ENCODE measurements at regions not wholly inside any gene's neighbourhood (a gene's known extent, or its start where the extent isn't known, plus 50 kb on each side); places are given as distances from the start of the nearest gene placed in this dataset.

DNA sequence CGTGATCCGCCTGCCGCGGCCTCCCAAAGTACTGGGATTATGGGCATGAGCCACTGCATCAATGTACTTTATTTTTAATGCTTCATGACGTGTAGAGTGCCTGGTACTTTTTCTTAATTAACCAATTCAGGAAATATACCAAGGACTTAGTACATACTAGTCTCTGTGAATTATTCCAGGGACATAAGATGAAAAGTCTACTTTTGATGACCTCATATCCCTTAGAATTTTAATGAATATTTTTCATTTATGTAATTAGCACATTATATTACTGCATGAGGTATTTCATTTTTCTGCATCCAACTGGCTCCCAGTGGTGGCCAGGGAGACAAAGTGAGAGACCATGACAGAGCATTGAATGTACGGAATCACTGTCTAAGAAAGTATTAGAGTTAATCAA, 577.7 kb upstream of the NOVA1 start:
- ATAC-seq (ENCODE audit: low read depth in 2 of 2), result no peak
- peaks cover 4 to 36% (median 8%) of the 10 kb centered on the region in 7 donors for H3K9me3 Mint-ChIP-seq

DNA sequence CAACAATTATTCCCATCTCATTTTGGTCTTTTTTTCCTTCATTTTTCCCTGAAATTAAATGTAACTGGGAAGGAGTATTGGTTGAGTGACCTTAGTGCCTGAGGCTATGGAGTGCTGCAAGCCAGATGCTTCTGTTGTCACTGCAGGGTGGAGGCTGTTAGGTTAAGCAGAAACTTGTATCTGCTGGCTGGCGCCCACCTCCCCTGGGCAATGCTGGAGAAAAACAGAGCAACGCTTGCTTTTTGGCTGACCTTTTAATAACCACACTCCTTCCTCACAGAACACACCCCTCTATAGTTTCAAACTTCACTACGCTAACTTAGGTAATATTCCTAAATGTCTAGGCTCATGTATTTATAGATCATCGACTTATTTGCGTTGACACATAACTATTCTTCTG, 583.5 kb upstream of the NOVA1 start:
- Mint-ChIP-seq H3K4me1 (no peaks in the 10 kb centered on the region), H3K27me3 (no peaks in the 10 kb centered on the region), H3K4me3 (no peak overlapping the region), H3K36me3 (no peaks in the 10 kb centered on the region), H3K27ac (no peak overlapping the region), H3K9me3 (peaks cover 0 to 42% (median 8%) of the 10 kb centered on the region in 7 donors)
- ATAC-seq (ENCODE audit: low read depth in 2 of 2) (no peak), DNase-seq (no peak)
- H3K4me3 ChIP-seq (ENCODE audit: low read depth, low read length), result no peak overlapping the region
- no peaks in the 10 kb centered on the region for H3K27me3 ChIP-seq (ENCODE audit: control insufficient read depth, insufficient read depth, low read length)
- H3K36me3 ChIP-seq (ENCODE audit: control insufficient read depth, insufficient read depth, low read length), result no peaks in the 10 kb centered on the region
- H3K4me1 ChIP-seq (ENCODE audit: control insufficient read depth, insufficient read depth, low read length, poor library complexity, severe bottlenecking), result no peaks in the 10 kb centered on the region
- H3K27ac ChIP-seq (ENCODE audit: insufficient read depth, low read length, poor library complexity, severe bottlenecking), result no peak overlapping the region
- peaks cover 3 to 5% of the 10 kb centered on the region in 2 experiments for H3K9me3 ChIP-seq (ENCODE audit: control insufficient read depth in 2 of 2, low read length in 2 of 2)

More for the DNA sequence above, 577.7 kb upstream of the NOVA1 start:
- no peak overlapping the region for H3K27ac ChIP-seq (ENCODE audit: insufficient read depth, low read length, poor library complexity, severe bottlenecking)
- no peak overlapping the region for H3K4me3 ChIP-seq (ENCODE audit: low read depth, low read length)
- no peaks in the 10 kb centered on the region for H3K36me3 ChIP-seq (ENCODE audit: control insufficient read depth, insufficient read depth, low read length)
- Mint-ChIP-seq H3K4me1 (no peaks in the 10 kb centered on the region), H3K27me3 (no peaks in the 10 kb centered on the region), H3K36me3 (no peaks in the 10 kb centered on the region), H3K27ac (no peak overlapping the region), H3K4me3 (no peak overlapping the region)
- H3K4me1 ChIP-seq (ENCODE audit: control insufficient read depth, insufficient read depth, low read length, poor library complexity, severe bottlenecking), result no peaks in the 10 kb centered on the region
- no peaks in the 10 kb centered on the region for H3K27me3 ChIP-seq (ENCODE audit: control insufficient read depth, insufficient read depth, low read length)
- peaks cover 0 to 17% of the 10 kb centered on the region in 2 experiments for H3K9me3 ChIP-seq (ENCODE audit: control insufficient read depth in 2 of 2, low read length in 2 of 2)
- no peak for DNase-seq

DNA sequence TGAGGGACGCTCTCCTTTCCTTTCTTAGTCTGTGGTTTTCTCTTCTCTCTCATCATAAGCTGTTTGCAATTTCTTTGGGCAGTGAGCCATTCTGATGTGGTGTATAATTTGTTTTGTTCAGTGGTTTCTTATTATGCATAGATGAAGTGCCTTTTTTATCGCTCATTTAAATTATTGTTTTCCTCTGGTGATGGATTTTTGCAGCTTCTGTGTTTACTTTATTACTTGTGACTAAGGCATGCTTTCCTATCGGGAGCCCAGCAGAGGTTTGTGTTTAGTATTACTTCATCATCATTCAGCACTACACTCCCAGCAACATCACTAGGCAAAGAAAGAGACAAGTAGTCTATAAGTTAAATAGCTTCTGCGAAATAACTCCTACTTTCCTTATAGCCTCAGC, 586.6 kb upstream of the NOVA1 start:
- Histone ChIP-seq H3K4me1 (ENCODE audit: control insufficient read depth, insufficient read depth, low read length, poor library complexity, severe bottlenecking) (no peaks in the 10 kb centered on the region), H3K9me3 (ENCODE audit: control insufficient read depth in 2 of 2, low read length in 2 of 2) (peaks cover 3 to 5% of the 10 kb centered on the region in 2 experiments), H3K27me3 (ENCODE audit: control insufficient read depth, insufficient read depth, low read length) (no peaks in the 10 kb centered on the region), H3K36me3 (ENCODE audit: control insufficient read depth, insufficient read depth, low read length) (no peaks in the 10 kb centered on the region), H3K4me3 (ENCODE audit: low read depth, low read length) (no peak overlapping the region), H3K27ac (ENCODE audit: insufficient read depth, low read length, poor library complexity, severe bottlenecking) (no peak overlapping the region)
- ATAC-seq (ENCODE audit: low read depth in 2 of 2) (no peak), DNase-seq (no peak)
- H3K36me3 Mint-ChIP-seq, result no peaks in the 10 kb centered on the region
- no peak overlapping the region for H3K4me3 Mint-ChIP-seq
- no peak overlapping the region for H3K27ac Mint-ChIP-seq
- H3K9me3 Mint-ChIP-seq, result peaks cover 0 to 37% (median 7%) of the 10 kb centered on the region in 7 donors
- H3K4me1 Mint-ChIP-seq, result no peaks in the 10 kb centered on the region
- H3K27me3 Mint-ChIP-seq, result no peaks in the 10 kb centered on the region

DNA sequence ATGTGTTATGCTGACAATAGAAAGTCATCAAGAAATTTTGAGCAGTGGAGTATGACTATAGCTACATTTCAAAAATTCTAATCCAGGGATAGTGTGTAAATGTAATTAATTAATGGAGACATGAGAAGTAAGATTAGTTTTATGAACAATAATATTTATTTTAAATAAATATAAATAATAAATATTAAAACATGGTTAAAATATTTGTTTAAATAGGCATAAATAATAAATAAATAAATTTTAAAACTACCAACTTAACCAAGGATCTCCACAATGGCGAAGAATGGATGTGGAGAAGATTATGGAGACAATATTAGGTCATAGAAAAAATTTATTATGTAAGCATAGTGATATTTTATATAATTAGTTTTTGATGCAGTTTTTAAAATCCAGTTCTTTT, 588.2 kb upstream of the NOVA1 start:
- ATAC-seq (ENCODE audit: low read depth in 2 of 2) (no peak), DNase-seq (no peak)
- no peaks in the 10 kb centered on the region for H3K4me1 Mint-ChIP-seq
- Histone ChIP-seq H3K36me3 (ENCODE audit: control insufficient read depth, insufficient read depth, low read length) (no peaks in the 10 kb centered on the region), H3K9me3 (ENCODE audit: control insufficient read depth in 2 of 2, low read length in 2 of 2) (peaks cover 6 to 8% of the 10 kb centered on the region in 2 experiments), H3K27me3 (ENCODE audit: control insufficient read depth, insufficient read depth, low read length) (no peaks in the 10 kb centered on the region), H3K4me3 (ENCODE audit: low read depth, low read length) (no peak overlapping the region), H3K4me1 (ENCODE audit: control insufficient read depth, insufficient read depth, low read length, poor library complexity, severe bottlenecking) (no peaks in the 10 kb centered on the region), H3K27ac (ENCODE audit: insufficient read depth, low read length, poor library complexity, severe bottlenecking) (no peak overlapping the region)
- H3K36me3 Mint-ChIP-seq, result no peaks in the 10 kb centered on the region
- peaks cover 3 to 28% (median 8%) of the 10 kb centered on the region in 7 donors for H3K9me3 Mint-ChIP-seq
- H3K27ac Mint-ChIP-seq, result no peak overlapping the region
- H3K27me3 Mint-ChIP-seq, result no peaks in the 10 kb centered on the region
- H3K4me3 Mint-ChIP-seq, result no peak overlapping the region

DNA sequence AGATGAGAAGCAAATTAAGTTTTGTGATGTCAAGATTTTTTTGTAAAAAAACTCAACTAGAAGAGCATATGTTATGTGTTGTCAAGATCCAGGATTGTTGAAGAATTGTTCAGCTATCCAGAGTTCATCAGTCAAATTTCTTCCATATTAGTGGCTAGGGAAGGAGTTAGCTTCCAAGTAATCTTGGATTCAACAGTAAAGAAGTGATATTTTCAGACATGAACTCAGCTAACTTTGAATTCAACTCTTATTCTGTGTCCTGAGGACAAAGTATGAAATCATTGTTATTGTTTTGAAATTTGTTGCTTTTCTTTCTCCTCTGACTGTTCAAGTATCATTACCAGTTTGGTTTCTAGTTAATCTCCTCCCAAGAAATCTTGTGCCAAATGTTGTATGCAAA, 589.3 kb upstream of the NOVA1 start:
- Mint-ChIP-seq H3K36me3 (no peaks in the 10 kb centered on the region), H3K9me3 (peaks cover 3 to 19% (median 7%) of the 10 kb centered on the region in 7 donors), H3K27ac (no peak overlapping the region), H3K4me3 (no peak overlapping the region), H3K4me1 (no peaks in the 10 kb centered on the region), H3K27me3 (no peaks in the 10 kb centered on the region)
- Histone ChIP-seq H3K4me1 (ENCODE audit: control insufficient read depth, insufficient read depth, low read length, poor library complexity, severe bottlenecking) (no peaks in the 10 kb centered on the region), H3K27ac (ENCODE audit: insufficient read depth, low read length, poor library complexity, severe bottlenecking) (no peak overlapping the region), H3K9me3 (ENCODE audit: control insufficient read depth in 2 of 2, low read length in 2 of 2) (peaks cover 3 to 12% of the 10 kb centered on the region in 2 experiments), H3K4me3 (ENCODE audit: low read depth, low read length) (no peak overlapping the region), H3K27me3 (ENCODE audit: control insufficient read depth, insufficient read depth, low read length) (no peaks in the 10 kb centered on the region), H3K36me3 (ENCODE audit: control insufficient read depth, insufficient read depth, low read length) (no peaks in the 10 kb centered on the region)
- ATAC-seq (ENCODE audit: low read depth in 2 of 2) (no peak), DNase-seq (no peak)

DNA sequence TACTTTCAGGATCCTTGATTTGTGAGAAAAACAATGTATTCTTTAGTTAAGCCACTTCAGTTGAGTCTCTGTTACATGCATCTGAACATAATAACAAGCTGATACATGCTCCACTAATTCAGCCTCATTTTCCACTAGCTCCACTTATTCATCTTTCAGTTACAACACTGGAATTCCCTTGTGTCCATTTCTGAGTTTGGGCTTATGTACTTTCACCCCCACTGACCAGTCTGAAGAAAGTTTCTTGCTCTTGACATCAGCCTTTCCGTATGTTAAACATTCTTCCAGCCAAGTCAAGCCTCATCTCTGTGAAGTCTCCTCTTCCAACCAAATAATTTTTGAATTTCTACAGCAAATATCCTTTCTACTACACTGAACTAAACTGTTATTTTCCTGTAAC, 592.5 kb upstream of the NOVA1 start:
- Histone ChIP-seq H3K27ac (ENCODE audit: insufficient read depth, low read length, poor library complexity, severe bottlenecking) (no peak overlapping the region), H3K9me3 (ENCODE audit: control insufficient read depth in 2 of 2, low read length in 2 of 2) (peaks cover 5 to 11% of the 10 kb centered on the region in 2 experiments), H3K27me3 (ENCODE audit: control insufficient read depth, insufficient read depth, low read length) (no peaks in the 10 kb centered on the region), H3K4me1 (ENCODE audit: control insufficient read depth, insufficient read depth, low read length, poor library complexity, severe bottlenecking) (no peaks in the 10 kb centered on the region), H3K36me3 (ENCODE audit: control insufficient read depth, insufficient read depth, low read length) (no peaks in the 10 kb centered on the region), H3K4me3 (ENCODE audit: low read depth, low read length) (no peak overlapping the region)
- Mint-ChIP-seq H3K36me3 (no peaks in the 10 kb centered on the region), H3K4me1 (no peaks in the 10 kb centered on the region), H3K4me3 (no peak overlapping the region), H3K27me3 (no peaks in the 10 kb centered on the region), H3K27ac (no peak overlapping the region), H3K9me3 (peaks cover 6 to 24% (median 12%) of the 10 kb centered on the region in 7 donors)
- no peak for ATAC-seq (ENCODE audit: low read depth in 2 of 2)
- DNase-seq, result no peak

DNA sequence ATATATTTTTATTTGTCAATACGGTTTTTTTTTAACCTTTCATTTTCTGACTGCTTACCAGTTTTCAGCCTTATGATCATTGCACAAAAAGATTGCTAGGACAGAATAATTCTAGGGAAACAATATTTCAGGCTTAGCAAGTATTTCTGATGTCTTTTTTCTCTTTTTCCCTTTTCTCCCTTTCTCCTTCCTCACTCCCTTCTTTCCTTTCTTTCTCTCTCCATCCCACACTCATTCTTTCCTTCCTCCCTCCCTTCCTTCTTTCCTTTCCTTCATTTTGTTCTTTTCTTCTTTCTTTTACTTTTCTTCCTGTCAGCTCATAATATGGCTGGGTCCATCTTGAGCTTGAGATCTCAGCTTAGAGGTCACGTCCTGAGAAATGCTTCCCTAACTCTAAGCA, 601.4 kb upstream of the NOVA1 start:
- Mint-ChIP-seq H3K27me3 (no peaks in the 10 kb centered on the region), H3K4me1 (no peaks in the 10 kb centered on the region), H3K9me3 (peaks cover 4 to 26% (median 10%) of the 10 kb centered on the region in 7 donors), H3K4me3 (no peak overlapping the region), H3K36me3 (no peaks in the 10 kb centered on the region), H3K27ac (no peak overlapping the region)
- Histone ChIP-seq H3K9me3 (ENCODE audit: control insufficient read depth in 2 of 2, low read length in 2 of 2) (peaks cover 4 to 9% of the 10 kb centered on the region in 2 experiments), H3K4me1 (ENCODE audit: control insufficient read depth, insufficient read depth, low read length, poor library complexity, severe bottlenecking) (no peaks in the 10 kb centered on the region), H3K27ac (ENCODE audit: insufficient read depth, low read length, poor library complexity, severe bottlenecking) (no peak overlapping the region), H3K4me3 (ENCODE audit: low read depth, low read length) (no peak overlapping the region), H3K36me3 (ENCODE audit: control insufficient read depth, insufficient read depth, low read length) (no peaks in the 10 kb centered on the region), H3K27me3 (ENCODE audit: control insufficient read depth, insufficient read depth, low read length) (no peaks in the 10 kb centered on the region)
- no peak for DNase-seq
- ATAC-seq (ENCODE audit: low read depth in 2 of 2), result no peak

DNA sequence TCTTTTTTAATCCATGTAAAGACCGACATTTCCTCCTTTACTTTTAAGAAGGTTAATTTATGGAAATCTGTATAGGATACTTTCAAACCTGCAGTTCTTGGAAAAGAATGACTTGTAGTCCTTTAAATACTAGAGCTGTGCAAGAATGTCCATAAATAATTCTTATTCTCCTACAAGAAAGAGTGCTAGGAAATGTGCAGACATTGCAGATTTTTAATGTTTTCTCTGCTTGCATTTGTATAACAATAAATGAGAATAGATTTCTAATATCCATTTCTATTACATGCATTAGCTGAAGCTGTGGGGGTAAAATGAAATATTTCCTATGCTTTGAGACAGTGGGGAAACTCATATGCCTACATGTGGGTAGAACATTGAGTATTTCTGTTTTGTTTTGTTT, 607.2 kb upstream of the NOVA1 start:
- Histone ChIP-seq H3K27ac (ENCODE audit: insufficient read depth, low read length, poor library complexity, severe bottlenecking) (no peak overlapping the region), H3K4me3 (ENCODE audit: low read depth, low read length) (no peak overlapping the region), H3K36me3 (ENCODE audit: control insufficient read depth, insufficient read depth, low read length) (no peaks in the 10 kb centered on the region), H3K27me3 (ENCODE audit: control insufficient read depth, insufficient read depth, low read length) (no peaks in the 10 kb centered on the region), H3K9me3 (ENCODE audit: control insufficient read depth in 2 of 2, low read length in 2 of 2) (peaks cover 4 to 5% of the 10 kb centered on the region in 2 experiments), H3K4me1 (ENCODE audit: control insufficient read depth, insufficient read depth, low read length, poor library complexity, severe bottlenecking) (no peaks in the 10 kb centered on the region)
- Mint-ChIP-seq H3K4me1 (no peaks in the 10 kb centered on the region), H3K27ac (no peak overlapping the region), H3K27me3 (no peaks in the 10 kb centered on the region), H3K9me3 (peaks cover 3 to 31% (median 10%) of the 10 kb centered on the region in 7 donors), H3K4me3 (no peak overlapping the region), H3K36me3 (no peaks in the 10 kb centered on the region)
- no peak for ATAC-seq (ENCODE audit: low read depth in 2 of 2)
- DNase-seq, result no peak

Measured in CD4-positive, CD25-positive, alpha-beta regulatory T cell (primary cell).